LHCN-M2 (cell line): ENCODE measurements at regions not wholly inside any gene's neighbourhood (a gene's known extent, or its start where the extent isn't known, plus 50 kb on each side); places are given as distances from the start of the nearest gene placed in this dataset.

ENCODE experiments used
- DNase-seq: peaks from one replicate; pipeline ENCODE4 v3.0.0-alpha.2; 2012; ENCODE audit warnings: low read depth

DNA sequence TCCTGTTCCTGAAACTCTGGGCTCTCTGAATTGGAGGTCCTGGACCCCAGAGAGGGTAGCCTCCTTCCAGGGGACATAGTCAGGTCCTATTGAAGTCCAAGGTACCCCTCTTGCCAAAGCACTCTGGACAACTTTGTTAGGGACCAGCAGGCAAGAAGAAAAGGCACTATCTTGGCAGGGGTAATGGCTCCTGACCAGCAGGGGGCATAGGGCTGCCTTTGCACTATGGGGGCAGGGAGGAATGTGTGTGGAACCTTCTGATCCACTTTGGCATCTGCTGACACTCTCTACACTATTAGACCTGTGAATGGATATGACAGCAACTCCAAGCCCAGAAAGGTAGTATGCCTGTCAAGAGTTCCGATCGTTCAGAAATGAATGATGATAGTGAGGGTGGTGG, 179.0 kb upstream of the CD180 start:
- DNase-seq: no peak

DNA sequence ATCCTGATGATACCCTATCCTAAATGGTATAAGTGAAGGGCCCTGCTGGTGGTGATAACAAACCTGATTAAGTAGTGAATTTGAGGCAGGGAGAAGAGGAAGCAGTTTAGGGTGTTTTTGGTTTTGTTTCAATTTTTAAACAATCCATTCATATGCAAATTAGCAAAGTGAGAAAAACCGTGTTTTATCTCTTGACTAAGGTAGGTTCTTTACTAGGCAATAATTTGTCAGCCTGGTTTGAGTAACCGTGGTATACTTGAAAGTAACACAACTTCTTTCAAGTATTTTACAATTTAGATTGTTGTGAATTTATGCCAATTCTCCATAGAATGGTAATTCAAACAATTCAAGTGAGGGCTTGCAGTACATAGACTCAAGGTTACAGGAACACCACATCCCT, 177.8 kb upstream of the CD180 start:
- DNase-seq: no peak

DNA sequence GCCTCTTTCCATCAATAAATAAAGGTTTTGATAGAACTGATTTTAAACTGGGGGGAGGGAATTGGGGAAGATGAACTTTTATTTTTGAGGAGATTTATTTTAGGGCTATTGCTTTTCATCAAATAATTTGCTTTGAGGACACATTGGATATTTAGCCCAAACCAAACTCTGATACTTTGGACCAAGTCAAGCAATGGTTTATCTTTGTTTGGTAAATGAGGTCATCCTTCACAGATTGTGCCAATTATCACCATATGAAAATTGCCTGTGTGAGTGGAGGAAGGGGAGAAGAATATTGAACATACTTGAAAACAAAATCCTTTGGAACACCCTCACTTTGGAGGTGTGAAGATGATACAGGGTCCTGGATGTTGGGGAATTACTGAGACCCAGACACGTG, 176.9 kb upstream of the CD180 start:
- no peak for DNase-seq

DNA sequence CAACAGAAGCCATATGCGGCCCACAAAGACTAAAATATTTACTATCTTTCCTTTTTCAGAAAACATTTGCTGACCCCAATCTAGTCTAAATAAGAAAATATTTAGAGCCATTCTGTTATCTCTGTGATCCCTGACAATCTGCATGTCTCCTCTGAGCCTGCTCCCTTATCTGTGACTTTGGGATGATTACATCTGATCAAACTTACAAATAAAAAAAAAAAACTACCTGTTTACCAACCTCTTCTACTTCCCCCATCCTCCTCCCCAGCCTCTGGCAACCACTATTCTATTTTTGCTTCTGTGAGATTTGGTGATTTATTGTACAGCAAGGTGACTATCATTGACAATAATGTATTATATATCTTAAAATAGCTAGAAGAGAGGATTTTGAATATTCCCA, 176.3 kb upstream of the CD180 start:
- no peak for DNase-seq

DNA sequence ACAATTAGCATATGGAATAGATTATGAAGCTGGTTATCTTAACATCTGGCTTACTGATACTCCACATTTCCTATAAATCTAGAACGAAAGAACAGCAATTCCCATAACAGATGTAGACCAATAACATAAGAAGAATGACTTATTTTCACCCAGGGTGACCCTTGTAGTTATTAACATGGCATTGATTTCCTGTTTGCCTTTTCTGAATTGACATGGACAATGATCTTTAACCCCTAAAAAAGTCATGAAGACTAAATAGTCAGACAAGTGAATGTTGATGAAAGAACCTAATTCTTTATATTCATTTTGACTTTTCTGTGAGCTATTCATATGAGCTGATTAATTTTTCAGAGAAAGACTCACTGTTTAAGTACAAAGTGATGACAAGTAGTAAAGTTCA, 175.3 kb upstream of the CD180 start:
- no peak for DNase-seq

DNA sequence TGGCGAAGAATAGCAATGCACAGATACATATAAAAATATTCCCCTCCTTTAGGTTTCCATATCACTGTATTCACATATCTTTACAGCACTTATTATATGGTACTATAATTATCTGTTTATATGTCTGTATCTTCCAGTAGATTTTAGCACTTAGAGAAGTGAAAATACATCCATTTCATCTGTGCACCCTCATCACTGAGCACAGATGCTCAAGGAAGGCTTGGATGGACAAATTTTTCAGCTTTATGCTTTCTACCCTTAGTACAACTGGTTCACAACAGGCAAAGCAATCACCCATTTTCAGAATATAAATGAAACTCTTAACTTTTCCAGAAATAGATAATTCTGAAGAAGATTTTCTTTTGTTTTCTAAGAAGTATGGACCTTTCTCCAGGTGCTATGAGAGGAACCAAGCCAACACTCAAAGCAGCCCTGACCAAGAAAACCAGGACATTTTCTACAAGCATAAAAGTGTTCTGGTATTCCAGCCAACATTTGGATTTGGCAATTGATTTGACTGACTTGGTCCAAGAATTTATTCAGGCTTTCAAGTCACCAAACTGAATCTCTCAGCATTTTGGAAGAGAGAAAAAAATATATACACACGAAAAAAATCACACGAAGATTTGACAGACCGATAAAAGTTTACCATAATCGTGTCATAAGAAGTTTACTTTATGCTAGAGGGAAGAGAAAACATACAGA, 170.2 kb upstream of the CD180 start:
- DNase-seq: no peak

DNA sequence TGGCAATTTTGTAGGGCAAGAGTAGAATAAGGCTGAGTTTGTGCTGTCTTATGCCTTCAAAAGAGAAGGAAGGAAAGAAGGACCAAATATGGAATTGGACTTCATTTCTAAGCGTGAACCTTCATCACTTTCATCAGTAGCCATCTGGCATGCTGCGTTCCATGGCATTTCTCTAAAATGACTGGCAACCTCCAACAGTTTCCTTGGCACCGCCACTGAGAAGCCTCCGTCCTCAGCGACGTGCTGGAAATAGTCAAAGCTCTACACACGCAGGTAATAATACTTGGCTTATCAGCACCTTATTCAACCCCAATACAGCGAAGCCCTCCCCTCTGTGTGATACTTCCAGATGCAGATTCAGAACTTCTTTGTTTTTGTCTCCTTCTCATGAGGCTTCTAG, 169.7 kb upstream of the CD180 start:
- DNase-seq: no peak

DNA sequence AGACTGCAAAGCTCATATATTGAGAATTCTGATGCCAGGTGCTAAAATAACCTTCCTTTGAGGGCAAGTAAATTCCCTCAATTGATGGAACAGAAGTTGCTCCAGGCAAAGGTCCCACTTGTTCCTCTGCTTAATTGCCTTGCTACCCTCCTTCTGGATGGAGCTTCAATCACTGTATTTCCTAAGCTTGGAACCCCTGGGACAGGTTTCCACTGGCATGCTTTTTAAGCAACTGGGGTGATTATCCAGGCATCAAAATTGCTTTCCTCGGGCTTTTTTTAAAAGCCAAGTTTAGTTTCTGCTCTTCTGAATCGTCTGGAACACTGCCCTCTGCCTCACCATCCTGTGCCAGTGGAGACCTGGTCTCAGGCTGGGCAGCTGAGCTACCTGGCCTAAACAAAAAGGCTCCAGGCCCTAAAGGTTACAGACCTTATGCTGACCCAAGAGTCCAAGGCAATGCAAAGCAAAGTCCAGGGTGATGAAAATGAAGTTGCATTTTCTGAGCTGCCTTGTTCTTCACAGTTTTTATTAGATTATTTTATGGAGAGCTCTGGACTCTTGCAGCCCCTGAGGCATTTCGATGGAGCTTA, 167.9 kb upstream of the CD180 start:
- no peak for DNase-seq

DNA sequence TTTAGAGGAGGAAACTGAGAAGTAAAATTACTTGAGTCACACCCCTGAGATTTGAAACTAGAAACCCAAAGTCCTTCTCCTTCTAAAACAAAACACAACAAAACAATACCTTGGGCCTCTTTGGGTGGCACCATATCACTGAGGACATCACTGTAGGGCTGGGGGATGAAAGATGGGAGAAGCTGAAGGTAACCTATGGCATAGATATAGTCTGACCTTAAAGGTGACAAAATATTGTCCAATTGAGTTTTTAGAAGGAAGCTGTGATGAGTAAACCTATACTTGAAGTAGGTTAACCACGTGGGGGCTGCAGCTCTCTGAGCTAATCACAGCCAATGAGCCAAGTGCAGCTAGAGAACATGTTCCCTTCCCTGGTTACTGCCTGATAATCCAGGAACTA, 167.4 kb upstream of the CD180 start:
- DNase-seq: no peak

DNA sequence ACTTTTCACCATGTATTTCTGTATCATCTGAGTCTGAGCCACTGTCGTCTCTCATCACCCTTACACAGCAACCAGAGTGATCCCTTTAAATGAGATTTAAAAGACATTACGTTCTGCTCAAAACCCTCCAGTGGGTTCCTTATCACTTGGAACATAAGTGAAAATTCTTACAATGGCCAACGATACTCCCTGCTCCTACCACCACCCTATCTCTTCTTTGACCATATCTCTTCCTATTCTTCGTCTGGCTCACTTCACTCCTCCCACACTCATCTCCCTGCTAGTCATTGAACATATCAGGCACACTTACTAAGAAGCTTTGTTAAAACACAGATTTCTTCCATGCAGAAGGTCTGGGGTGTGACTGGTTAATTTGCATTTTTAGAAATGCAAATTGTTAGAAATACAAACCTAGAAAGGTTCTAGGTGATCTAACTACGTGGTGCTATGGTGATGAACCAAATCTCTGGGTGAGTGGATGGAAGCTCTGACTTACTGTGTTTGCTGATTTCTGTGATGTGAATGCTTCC, 166.6 kb upstream of the CD180 start:
- no peak for DNase-seq

DNA sequence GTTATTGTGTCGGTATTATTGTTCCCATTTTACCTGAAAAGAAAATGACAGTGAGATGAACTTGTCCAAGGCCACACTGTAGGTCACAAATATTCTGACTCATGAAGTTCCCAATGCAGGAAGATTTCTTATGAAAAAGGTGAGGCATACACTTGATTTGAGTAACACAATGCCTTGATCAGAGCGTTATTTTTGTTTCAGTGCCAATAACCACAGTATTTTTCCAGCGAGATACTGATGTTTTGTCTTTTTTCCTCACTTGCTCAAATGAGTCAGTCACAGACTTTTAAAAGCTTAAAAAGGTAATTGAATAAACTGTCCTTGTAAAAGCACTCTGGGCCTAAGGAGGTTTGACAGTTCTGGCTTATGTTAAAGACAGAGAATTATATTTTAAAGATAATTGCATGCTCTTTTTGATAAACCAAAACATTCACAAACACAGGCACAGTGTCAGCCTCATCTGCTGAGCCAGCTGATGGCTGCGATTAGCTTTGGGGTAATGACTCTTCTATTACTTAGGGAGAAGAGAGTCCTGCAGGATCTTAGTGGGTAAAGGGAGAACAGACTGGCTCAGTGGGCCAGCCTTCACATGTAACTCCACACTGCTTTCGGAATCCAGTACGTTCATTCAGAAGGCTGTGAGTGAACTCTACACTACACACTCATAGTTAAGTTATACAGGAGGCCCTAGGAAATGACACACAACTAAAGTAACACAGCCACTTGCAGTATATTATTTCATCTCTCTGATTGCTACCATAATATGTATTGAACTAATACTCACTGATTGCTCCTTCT, 165.5 kb upstream of the CD180 start:
- peak; percentile 26 for DNase-seq

DNA sequence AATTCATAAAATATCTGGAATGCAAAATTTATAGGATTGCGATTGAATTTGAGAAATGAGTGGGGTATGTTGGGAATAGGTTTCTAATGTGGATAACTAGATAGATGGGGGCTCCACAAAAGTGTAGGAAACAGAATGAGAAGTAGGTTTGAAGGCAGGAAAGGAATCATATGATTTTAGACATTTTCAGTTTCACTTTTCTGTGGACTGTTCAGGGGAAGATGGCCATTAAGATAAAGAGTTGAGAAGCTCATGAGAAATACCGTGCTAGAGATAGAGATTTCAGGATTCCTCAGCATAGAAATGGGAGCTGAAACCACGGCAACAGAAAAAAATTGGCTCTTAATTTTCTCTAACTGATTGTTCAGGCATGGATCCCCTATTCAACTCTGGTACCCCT, 163.4 kb upstream of the CD180 start:
- no peak for DNase-seq

DNA sequence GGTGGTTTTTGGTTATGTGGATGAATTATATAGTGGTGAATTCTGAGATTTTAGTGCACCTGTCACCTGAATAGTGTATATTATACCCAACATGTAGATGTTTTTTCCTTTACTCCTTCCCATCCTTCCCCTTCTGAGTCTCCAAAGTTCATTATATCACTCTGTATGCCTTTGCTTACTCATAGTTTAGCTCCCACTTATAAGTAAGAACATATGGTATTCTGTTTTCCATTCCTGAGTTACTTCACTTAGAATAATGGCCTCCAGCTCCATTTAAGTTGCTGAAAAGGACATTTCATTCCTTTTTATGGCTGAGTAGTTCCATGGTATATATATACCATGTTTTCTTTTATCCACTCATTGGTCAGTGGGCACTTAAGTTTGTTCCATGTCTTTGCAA, 161.6 kb upstream of the CD180 start:
- no peak for DNase-seq

DNA sequence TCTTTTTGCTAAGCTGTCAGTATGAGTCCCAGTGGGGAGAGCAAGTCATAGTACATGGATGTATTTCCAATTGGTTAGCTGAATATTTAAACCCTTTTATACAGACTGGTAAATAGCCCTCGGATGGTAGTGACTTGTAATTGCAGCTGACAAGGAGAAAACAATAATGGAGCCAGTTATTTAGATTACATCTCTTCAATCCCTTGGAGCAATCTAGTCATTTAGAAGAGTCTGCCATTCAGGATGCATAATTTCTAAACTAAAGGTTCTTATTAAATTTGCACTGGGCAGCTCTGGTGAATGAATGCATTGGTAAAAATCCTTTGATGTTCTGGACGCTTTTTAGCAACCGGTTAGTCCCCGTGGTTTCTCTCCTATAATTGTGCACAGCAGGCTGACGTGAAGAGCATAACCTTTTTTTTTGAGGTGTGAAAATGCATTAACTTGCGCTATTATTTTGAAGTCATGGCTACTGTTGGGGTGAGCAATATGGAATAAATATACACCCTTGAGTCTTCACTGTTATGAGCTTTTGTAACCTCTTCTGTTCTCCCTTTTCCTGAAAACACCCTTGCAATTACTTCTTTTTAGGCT, 158.6 kb upstream of the CD180 start:
- no peak for DNase-seq

DNA sequence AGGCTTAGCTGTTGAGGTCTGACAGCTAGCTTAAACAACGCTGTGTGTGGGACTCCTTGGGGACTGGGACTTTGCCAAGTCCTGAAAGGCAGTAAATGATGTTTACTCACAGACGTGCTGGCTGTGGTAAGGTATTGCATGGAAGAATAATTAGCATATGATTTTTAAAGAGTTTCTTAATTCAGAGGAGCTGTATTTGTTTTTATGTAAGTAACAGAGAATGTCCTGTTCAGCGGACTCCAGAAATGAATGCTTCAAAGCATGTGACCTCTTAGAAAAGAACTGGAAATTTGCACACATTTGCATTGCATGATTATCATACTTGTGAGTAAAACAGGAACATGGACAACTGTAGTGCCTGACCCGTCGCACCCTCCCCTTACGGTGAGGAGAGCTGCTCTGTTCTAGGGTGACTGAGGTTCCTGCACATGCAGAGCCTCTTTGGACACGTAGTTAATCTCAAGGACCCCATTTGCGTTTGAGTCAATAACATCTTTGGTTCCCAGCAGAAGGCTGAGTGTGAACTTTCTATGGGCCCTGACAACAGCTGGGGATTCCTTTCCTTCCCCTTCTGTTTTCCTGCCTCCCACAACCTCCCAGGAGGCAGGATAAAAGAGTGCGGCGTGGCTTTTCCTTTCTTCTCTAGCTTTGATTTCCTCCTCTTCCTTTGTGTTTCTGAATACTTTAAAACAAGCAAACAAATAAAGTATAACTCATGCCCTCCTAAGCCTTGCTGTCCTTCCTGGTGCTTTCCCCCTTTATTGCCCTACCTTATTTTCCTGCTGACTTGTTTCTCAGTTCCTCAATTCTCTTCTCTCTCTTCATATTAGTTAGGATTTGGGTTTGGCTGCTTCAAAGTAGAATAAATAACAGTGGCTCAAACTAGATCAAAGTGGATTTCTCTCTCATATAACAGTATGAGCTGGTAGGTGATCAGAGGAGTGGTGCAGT, 157.2 kb upstream of the CD180 start:
- peak; percentile 11 for DNase-seq

DNA sequence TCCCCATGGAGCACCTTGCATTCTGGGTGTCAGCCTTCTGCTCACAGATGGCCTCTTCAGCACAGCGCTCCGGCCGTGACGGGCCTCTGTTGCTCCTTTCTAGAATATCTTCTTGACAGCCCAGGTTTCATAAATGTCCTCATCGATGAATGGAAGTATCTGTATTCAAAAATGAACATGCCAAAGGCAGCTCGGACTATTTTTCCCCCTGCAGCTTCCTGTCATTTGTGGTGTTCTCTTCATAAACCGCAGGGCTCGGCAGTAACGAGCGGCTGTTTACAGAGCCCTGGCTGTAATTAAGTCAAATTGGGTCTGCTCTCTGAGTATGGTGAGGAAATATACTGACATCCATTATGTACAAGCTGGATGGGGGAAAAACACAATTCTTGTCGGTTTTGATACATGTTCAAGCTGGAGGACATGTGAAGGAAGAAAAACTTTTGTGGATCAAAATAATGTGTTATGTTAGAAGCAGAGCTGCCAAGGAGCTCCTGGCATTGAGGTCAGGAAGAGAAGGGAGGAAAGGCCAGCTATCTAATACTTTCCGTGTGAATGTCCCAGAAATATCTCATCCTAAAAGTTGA, 154.1 kb upstream of the CD180 start:
- no peak for DNase-seq

DNA sequence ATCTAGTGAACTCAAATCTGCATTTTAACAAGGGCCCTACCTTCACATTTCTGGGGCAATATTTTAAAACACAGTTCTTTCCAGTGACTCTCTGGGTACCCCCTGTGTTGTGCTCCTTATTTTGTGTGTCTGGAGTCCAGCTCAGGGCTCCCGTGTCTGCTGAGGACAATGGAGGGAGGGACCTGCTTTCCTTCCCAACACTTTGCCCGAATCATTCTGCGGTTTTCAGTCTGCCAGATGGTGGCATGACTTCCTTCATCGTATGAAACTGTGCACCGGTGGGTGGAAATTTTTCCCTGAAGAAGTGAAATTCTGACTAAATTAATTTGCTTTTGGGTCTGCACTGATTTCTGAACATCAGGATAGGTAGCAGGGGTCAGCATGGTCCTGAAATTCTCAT, 153.6 kb upstream of the CD180 start:
- DNase-seq: no peak

DNA sequence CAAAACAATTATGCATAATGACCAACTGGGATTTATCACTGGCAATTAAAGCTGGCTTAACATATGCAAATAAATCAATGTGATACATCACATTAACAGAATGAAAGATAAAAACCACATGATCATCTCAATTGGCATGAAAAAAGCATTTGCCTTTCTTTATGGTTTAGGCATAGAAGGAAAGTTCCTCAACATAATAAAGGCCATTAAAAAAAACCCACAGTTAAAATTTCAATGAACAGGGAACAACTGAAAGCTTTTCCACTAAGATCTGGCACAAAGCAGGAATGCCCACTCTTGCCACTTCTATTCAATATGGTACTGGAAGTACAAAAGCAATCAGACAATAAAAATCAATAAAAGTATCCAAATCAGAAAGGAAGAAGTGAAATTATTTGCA, 151.2 kb upstream of the CD180 start:
- DNase-seq: no peak

DNA sequence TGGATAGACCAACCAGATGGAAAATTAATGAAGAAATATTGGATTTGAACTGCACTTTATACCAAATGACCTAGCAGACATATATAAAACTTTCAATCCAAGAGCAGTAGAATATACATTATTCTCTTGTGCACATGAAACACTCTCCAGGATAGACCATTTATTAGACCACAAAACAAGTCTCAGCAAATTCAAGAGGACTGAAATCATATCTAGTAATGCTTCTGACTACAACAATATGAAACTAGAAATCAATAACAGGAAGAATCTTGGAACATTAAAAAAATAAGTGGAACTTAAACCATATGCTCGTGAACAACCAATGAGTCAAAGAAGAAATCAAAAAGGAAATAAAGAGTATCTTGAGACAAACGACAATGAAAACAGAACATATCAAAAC, 150.0 kb upstream of the CD180 start:
- DNase-seq: no peak

DNA sequence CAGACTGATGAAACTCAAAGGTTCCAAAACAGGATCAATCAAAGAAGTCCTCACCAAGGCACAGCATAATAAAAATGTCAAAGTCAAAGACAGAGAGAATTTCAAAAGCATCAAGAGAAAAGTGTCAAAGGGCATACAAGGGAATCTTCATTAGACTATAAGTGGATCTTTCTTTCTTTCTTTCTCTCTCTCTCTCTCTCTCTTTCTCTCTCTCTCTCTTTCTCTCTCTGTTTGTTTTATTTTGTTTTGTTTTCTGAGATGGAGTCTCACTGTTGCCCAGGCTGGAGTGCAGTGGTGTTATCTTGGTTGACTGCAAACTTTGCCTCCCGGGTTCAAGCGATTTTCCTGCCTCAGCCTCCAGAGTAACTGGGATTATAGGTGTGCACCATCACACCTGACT, 148.3 kb upstream of the CD180 start:
- no peak for DNase-seq

DNA sequence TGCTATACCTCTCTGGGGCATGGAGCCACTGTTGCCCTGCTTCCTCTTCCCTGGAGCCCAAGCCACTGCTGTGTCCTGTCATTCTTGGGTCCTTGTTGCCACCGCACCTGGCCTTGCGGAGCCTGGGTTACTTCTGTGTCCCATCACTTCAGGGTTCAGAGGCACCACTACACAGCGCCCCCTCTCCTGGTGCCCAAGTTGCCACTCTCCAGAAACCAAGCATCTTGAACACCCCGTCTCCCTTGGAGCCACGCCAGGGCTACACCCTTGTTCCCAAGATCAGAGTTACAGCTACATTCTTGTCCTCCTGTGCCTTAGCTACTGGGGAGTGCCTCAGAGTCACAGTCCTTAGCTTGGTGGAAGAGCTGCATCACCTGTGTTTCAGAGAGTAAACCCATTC, 147.2 kb upstream of the CD180 start:
- no peak for DNase-seq
